H9 (cell line): ENCODE measurements at regions not wholly inside any gene's neighbourhood (a gene's known extent, or its start where the extent isn't known, plus 50 kb on each side); places are given as distances from the start of the nearest gene placed in this dataset.

Experiments
- DNase-seq: peaks from one replicate; pipeline ENCODE4 v3.0.0-alpha.2; 2017
- H2AFZ ChIP-seq: one replicate; pipeline ENCODE4 v1.6.1; 2013; ENCODE audit warnings: mild to moderate bottlenecking, low read length, control low read depth, moderate library complexity
- H2AK5ac ChIP-seq: 2 replicates; pipeline ENCODE4 v1.6.1; 2013; ENCODE audit warnings: low read length, control low read depth, mixed read lengths; ENCODE audit not compliant: insufficient read length
- H2BK120ac ChIP-seq: one replicate; pipeline ENCODE4 v1.6.1; 2013; ENCODE audit warnings: low read depth, mild to moderate bottlenecking, low read length, control low read depth, inconsistent platforms; ENCODE audit not compliant: poor library complexity, severe bottlenecking
- H2BK12ac ChIP-seq: 2 replicates; pipeline ENCODE4 v1.6.1; 2013; ENCODE audit warnings: low read length, control low read depth, mixed read lengths, low read depth; ENCODE audit not compliant: insufficient read length
- H2BK15ac ChIP-seq: 2 replicates; pipeline ENCODE4 v1.6.1; 2013; ENCODE audit warnings: low read depth, low read length, control low read depth
- H2BK20ac ChIP-seq: one replicate; pipeline ENCODE4 v1.6.1; 2013; ENCODE audit warnings: low read depth, mild to moderate bottlenecking, low read length, control low read depth, inconsistent platforms; ENCODE audit not compliant: poor library complexity, severe bottlenecking
- H2BK5ac ChIP-seq: 2 replicates; pipeline ENCODE4 v1.6.1; 2013; ENCODE audit warnings: low read length, control low read depth, mixed read lengths; ENCODE audit not compliant: insufficient read length
- H3K14ac ChIP-seq: 2 replicates; pipeline ENCODE4 v1.6.1; 2013; ENCODE audit warnings: low read length, control low read depth; ENCODE audit not compliant: insufficient read depth
- H3K18ac ChIP-seq: 2 replicates; pipeline ENCODE4 v1.6.1; 2013; ENCODE audit warnings: low read depth, mild to moderate bottlenecking, mixed read lengths, low read length, control low read depth; ENCODE audit not compliant: insufficient read length
- H3K23ac ChIP-seq: 2 replicates; pipeline ENCODE4 v1.6.1; 2013; ENCODE audit warnings: low read length, control low read depth, mixed read lengths, low read depth; ENCODE audit not compliant: insufficient read length
- H3K23me2 ChIP-seq: 2 replicates; pipeline ENCODE4 v1.6.1; 2013; ENCODE audit warnings: low read depth, mild to moderate bottlenecking, mixed read lengths, low read length, control low read depth; ENCODE audit not compliant: insufficient read length, poor library complexity, severe bottlenecking
- H3K27ac ChIP-seq: 2 replicates; pipeline ENCODE4 v1.5.1; 2013; ENCODE audit warnings: low read length, control low read depth, mixed read lengths, low read depth; ENCODE audit not compliant: insufficient read length
- H3K27me3 ChIP-seq: 2 replicates; pipeline ENCODE4 v1.6.1; 2013; ENCODE audit warnings: low read length, control low read depth, inconsistent platforms; ENCODE audit not compliant: insufficient read depth
- H3K4ac ChIP-seq: 2 replicates; pipeline ENCODE4 v1.6.1; 2013; ENCODE audit warnings: low read depth, mild to moderate bottlenecking, control low read depth, inconsistent platforms, low read length, moderate library complexity
- H3K4me1 ChIP-seq: 2 replicates; pipeline ENCODE4 v1.6.1; 2013; ENCODE audit warnings: low read length, control low read depth, inconsistent platforms; ENCODE audit not compliant: insufficient read depth
- H3K4me2 ChIP-seq: 2 replicates; pipeline ENCODE4 v1.6.1; 2013; ENCODE audit warnings: low read length, control low read depth, mixed read lengths; ENCODE audit not compliant: insufficient read length, insufficient read depth
- H3K56ac ChIP-seq: 2 replicates; pipeline ENCODE4 v1.6.1; 2013; ENCODE audit warnings: low read depth, mild to moderate bottlenecking, mixed read lengths, low read length, control low read depth; ENCODE audit not compliant: insufficient read length
- H3K79me1 ChIP-seq: 2 replicates; pipeline ENCODE4 v1.6.1; 2013; ENCODE audit warnings: low read depth, mild to moderate bottlenecking, moderate library complexity, low read length, control low read depth, inconsistent platforms; ENCODE audit not compliant: insufficient read depth, poor library complexity, severe bottlenecking
- H3K79me2 ChIP-seq: 2 replicates; pipeline ENCODE4 v1.6.1; 2013; ENCODE audit warnings: low read length, control low read depth, inconsistent platforms; ENCODE audit not compliant: insufficient read depth
- H3K9ac ChIP-seq: 2 replicates; pipeline ENCODE4 v1.6.1; 2013; ENCODE audit warnings: low read length, control low read depth, mixed read lengths; ENCODE audit not compliant: insufficient read length; ENCODE audit errors: extremely low read depth
- H3K9me3 ChIP-seq: one replicate; pipeline ENCODE4 v1.6.1; 2013; ENCODE audit warnings: low read depth, low read length, inconsistent platforms; ENCODE audit not compliant: control insufficient read depth
- H3T11ph ChIP-seq: one replicate; pipeline ENCODE4 v1.6.1; 2013; ENCODE audit warnings: mild to moderate bottlenecking, low read length, control low read depth, inconsistent platforms
- H4K20me1 ChIP-seq: one replicate; pipeline ENCODE4 v1.6.1; 2013; ENCODE audit not compliant: control insufficient read depth, insufficient read length, insufficient read depth
- H4K5ac ChIP-seq: 2 replicates; pipeline ENCODE4 v1.6.1; 2013; ENCODE audit warnings: low read depth, mild to moderate bottlenecking, mixed read lengths, low read length, control low read depth; ENCODE audit not compliant: insufficient read length
- H4K8ac ChIP-seq: replicated peaks from 2 replicates; pipeline ENCODE4 v1.6.1; 2013; ENCODE audit warnings: low read length, control low read depth, mixed read lengths, low read depth; ENCODE audit not compliant: insufficient read length
- H4K91ac ChIP-seq: 2 replicates; pipeline ENCODE4 v1.6.1; 2013; ENCODE audit warnings: low read depth, mild to moderate bottlenecking, moderate library complexity, mixed read lengths, low read length, control low read depth; ENCODE audit not compliant: insufficient read length
- H3K27ac Mint-ChIP-seq, 3 experiments: 2 replicates in 2 of 3; 3 replicates in 1 of 3; pipeline ENCODE4 v1.8.0; 2020 to 2021; ENCODE audit warnings: mixed read lengths in 3 of 3, mild to moderate bottlenecking in 1 of 3, moderate library complexity in 1 of 3
- H3K27me3 Mint-ChIP-seq: 2 replicates; pipeline ENCODE4 v1.8.0; 2021; ENCODE audit warnings: low read depth, mild to moderate bottlenecking, moderate library complexity, mixed read lengths
- H3K36me3 Mint-ChIP-seq, 3 experiments: 2 replicates in 2 of 3; 3 replicates in 1 of 3; pipeline ENCODE4 v1.8.0; 2020 to 2021; ENCODE audit warnings: low read depth in 3 of 3, mixed read lengths in 3 of 3; ENCODE audit not compliant: insufficient read depth in 1 of 3
- H3K4me1 Mint-ChIP-seq, 2 experiments: 2 replicates each; pipeline ENCODE4 v1.8.0; 2020; ENCODE audit warnings: mixed read lengths in 2 of 2
- H3K4me3 Mint-ChIP-seq, 2 experiments: 2 replicates in 1 of 2; 3 replicates in 1 of 2; pipeline ENCODE4 v1.8.0; 2020 to 2021; ENCODE audit warnings: mild to moderate bottlenecking in 2 of 2, mixed read lengths in 2 of 2, moderate library complexity in 1 of 2
- H3K9me3 Mint-ChIP-seq, 2 experiments: 2 replicates in 1 of 2; 3 replicates in 1 of 2; pipeline ENCODE4 v1.8.0; 2020; ENCODE audit warnings: mild to moderate bottlenecking in 2 of 2, mixed read lengths in 2 of 2, moderate library complexity in 1 of 2
- WGBS: extraction: QIAGEN DNeasy Blood & Tissue Kit; methylation state at CpG from one replicate; pipeline ENCODE4 v1.1.7; 2013; ENCODE audit warnings: missing lambda C conversion rate, low lambda C conversion rate, mixed read lengths; ENCODE audit not compliant: insufficient read length; ENCODE audit errors: extremely low coverage; 5-methylcytosine and 5-hydroxymethylcytosine counted together
- TF ChIP-seq, protein P1 (sequence below): fragments of 200-600 bp; sonication (generic); conservative IDR thresholded peaks from 3 replicates; pipeline ENCODE4 v1.8.0; 2021; ENCODE audit warnings: antibody characterized with exemption, mild to moderate bottlenecking

DNA sequence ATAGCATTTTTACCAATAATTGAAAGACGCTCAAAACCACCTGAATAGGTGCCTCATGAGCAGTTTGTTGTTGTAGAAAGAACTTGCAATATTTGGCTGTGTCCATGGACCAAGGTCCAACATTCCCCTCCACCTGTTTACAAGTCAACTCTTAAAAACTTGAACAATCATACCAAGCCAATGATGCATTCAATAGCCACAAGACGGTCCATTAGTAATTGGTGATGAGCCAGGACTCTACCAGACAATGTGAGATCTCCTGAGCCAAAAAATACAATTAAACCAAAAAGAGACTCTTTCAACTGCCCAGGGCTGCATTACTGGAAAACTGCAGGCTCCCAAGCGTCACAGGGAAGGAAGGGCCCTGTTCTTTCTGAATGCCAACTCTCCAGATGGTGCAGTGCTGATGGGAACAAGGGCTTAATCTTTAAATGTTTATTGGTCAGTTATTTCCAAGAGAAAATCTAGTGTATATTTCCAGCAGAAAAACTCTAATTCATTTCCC, 118.8 kb upstream of the EPB41L3 start:
- Mint-ChIP-seq H3K9me3 (no peaks in the 10 kb centered on the region), H3K36me3 (no peaks in the 10 kb centered on the region), H3K27ac (no peak overlapping the region), H3K27me3 (peaks cover 7% of the 10 kb centered on the region), H3K4me3 (no peak overlapping the region), H3K4me1 (no peaks in the 10 kb centered on the region)
- no peaks in the 10 kb centered on the region for H3K27me3 ChIP-seq
- H3K79me1 ChIP-seq = no peaks in the 10 kb centered on the region
- H3K4ac ChIP-seq = no peak overlapping the region
- no peak overlapping the region for H3T11ph ChIP-seq
- H4K91ac ChIP-seq = no peak overlapping the region
- no peak overlapping the region for H3K9ac ChIP-seq
- H2BK12ac ChIP-seq = no peak overlapping the region
- no peak overlapping the region for H2BK20ac ChIP-seq
- no peak overlapping the region for H3K18ac ChIP-seq
- H2BK15ac ChIP-seq = no peak overlapping the region
- H2AK5ac ChIP-seq = no peak overlapping the region
- no peak overlapping the region for H3K4me2 ChIP-seq
- H2BK5ac ChIP-seq = no peak overlapping the region
- DNase-seq = no peak
- TF ChIP-seq, protein P1, sequence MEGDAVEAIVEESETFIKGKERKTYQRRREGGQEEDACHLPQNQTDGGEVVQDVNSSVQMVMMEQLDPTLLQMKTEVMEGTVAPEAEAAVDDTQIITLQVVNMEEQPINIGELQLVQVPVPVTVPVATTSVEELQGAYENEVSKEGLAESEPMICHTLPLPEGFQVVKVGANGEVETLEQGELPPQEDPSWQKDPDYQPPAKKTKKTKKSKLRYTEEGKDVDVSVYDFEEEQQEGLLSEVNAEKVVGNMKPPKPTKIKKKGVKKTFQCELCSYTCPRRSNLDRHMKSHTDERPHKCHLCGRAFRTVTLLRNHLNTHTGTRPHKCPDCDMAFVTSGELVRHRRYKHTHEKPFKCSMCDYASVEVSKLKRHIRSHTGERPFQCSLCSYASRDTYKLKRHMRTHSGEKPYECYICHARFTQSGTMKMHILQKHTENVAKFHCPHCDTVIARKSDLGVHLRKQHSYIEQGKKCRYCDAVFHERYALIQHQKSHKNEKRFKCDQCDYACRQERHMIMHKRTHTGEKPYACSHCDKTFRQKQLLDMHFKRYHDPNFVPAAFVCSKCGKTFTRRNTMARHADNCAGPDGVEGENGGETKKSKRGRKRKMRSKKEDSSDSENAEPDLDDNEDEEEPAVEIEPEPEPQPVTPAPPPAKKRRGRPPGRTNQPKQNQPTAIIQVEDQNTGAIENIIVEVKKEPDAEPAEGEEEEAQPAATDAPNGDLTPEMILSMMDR = no peak
- no peaks in the 10 kb centered on the region for H3K4me1 ChIP-seq
- H2BK120ac ChIP-seq = no peak overlapping the region
- no peaks in the 10 kb centered on the region for H3K79me2 ChIP-seq
- H3K27ac ChIP-seq = no peak overlapping the region
- H3K9me3 ChIP-seq = no peaks in the 10 kb centered on the region
- no peak overlapping the region for H3K23ac ChIP-seq
- no peak overlapping the region for H3K56ac ChIP-seq
- no peak overlapping the region for H3K14ac ChIP-seq
- no peaks in the 10 kb centered on the region for H4K20me1 ChIP-seq
- no peak overlapping the region for H4K8ac ChIP-seq
- H3K23me2 ChIP-seq = no peaks in the 10 kb centered on the region
- no peak overlapping the region for H4K5ac ChIP-seq
- no CpG with 5 or more reads among the region's 3 CpGs for WGBS
- no peak overlapping the region for H2AFZ ChIP-seq
